ENCODE measurements at regions not wholly inside any gene's neighbourhood (a gene's known extent, or its start where the extent isn't known, plus 50 kb on each side); places are given as distances from the start of the nearest gene placed in this dataset.

GRCh38 chr5:158349987-158350386 is 491.0 kb upstream of the CLINT1 start:
- TF ChIP-seq CTCF (IDR thresholded peaks at IDR 0.05; ENCODE audit: low read length) = no peak
- TF ChIP-seq EZH2 (optimal IDR thresholded peaks at IDR 0.05; ENCODE audit: low read depth, low read length) = no peak

Measured in MM.1S (cell line).